Astrocyte (in vitro differentiated cells and primary cell): ENCODE measurements at regions not wholly inside any gene's neighbourhood (a gene's known extent, or its start where the extent isn't known, plus 50 kb on each side); places are given as distances from the start of the nearest gene placed in this dataset.

ENCODE experiments used
- DNase-seq: peaks from one replicate; pipeline ENCODE4 v3.0.0-alpha.2; 2010; ENCODE audit warnings: low read depth
- FAIRE-seq: peaks from 2 replicates; lab custom pipeline; 2011; peaks lifted over from hg19 to GRCh38; lab: Jason Lieb, UNC
- H2AFZ ChIP-seq: 2 replicates; pipeline ENCODE4 v1.6.0; 2012; ENCODE audit warnings: low read depth, low read length, inconsistent platforms
- H3K27ac ChIP-seq: 2 replicates; pipeline ENCODE4 v1.5.1; 2011; ENCODE audit warnings: low read depth, low read length, inconsistent platforms
- H3K27me3 ChIP-seq: 2 replicates; pipeline ENCODE4 v1.6.0; 2011; ENCODE audit warnings: low read length, inconsistent platforms; ENCODE audit not compliant: insufficient read depth
- H3K36me3 ChIP-seq: 2 replicates; pipeline ENCODE4 v1.5.1; 2011; ENCODE audit warnings: low read length, inconsistent platforms; ENCODE audit not compliant: insufficient read depth
- H3K4me1 ChIP-seq: 2 replicates; pipeline ENCODE4 v1.5.1; 2011; ENCODE audit warnings: low read length, inconsistent platforms; ENCODE audit not compliant: insufficient read depth
- H3K4me2 ChIP-seq: 2 replicates; pipeline ENCODE4 v1.6.0; 2012; ENCODE audit warnings: low read length, inconsistent platforms
- H3K4me3 ChIP-seq: 2 replicates; pipeline ENCODE4 v1.5.1; 2011; ENCODE audit warnings: low read depth, mild to moderate bottlenecking, low read length, inconsistent platforms; ENCODE audit not compliant: insufficient read depth
- H3K79me2 ChIP-seq: 2 replicates; pipeline ENCODE4 v1.6.0; 2012; ENCODE audit warnings: mild to moderate bottlenecking, low read length, inconsistent platforms; ENCODE audit not compliant: insufficient read depth
- H3K9ac ChIP-seq: 2 replicates; pipeline ENCODE4 v1.6.0; 2012; ENCODE audit warnings: mild to moderate bottlenecking, low read length, inconsistent platforms
- H3K9me3 ChIP-seq: 2 replicates; pipeline ENCODE4 v1.5.1; 2012; ENCODE audit warnings: low read depth, mild to moderate bottlenecking, low read length, inconsistent platforms; ENCODE audit not compliant: insufficient read depth
- H4K20me1 ChIP-seq: 2 replicates; pipeline ENCODE4 v1.6.0; 2012; ENCODE audit warnings: low read length, inconsistent platforms; ENCODE audit not compliant: insufficient read depth
- H3K27ac Mint-ChIP-seq: one replicate; pipeline ENCODE4 v1.8.0; 2021; ENCODE audit warnings: mild to moderate bottlenecking, mixed read lengths; ENCODE audit not compliant: unreplicated experiment
- H3K27me3 Mint-ChIP-seq: one replicate; pipeline ENCODE4 v1.8.0; 2021; ENCODE audit warnings: low read depth, mixed read lengths; ENCODE audit not compliant: unreplicated experiment
- H3K36me3 Mint-ChIP-seq: one replicate; pipeline ENCODE4 v1.8.0; 2021; ENCODE audit warnings: low read depth, mixed read lengths; ENCODE audit not compliant: unreplicated experiment
- H3K4me1 Mint-ChIP-seq: one replicate; pipeline ENCODE4 v1.8.0; 2021; ENCODE audit warnings: low read depth, mixed read lengths; ENCODE audit not compliant: unreplicated experiment
- H3K4me3 Mint-ChIP-seq: one replicate; pipeline ENCODE4 v1.8.0; 2021; ENCODE audit warnings: mild to moderate bottlenecking, moderate library complexity, mixed read lengths; ENCODE audit not compliant: unreplicated experiment
- H3K9me3 Mint-ChIP-seq: one replicate; pipeline ENCODE4 v1.8.0; 2021; ENCODE audit warnings: mild to moderate bottlenecking, mixed read lengths; ENCODE audit not compliant: unreplicated experiment
- EZH2 ChIP-seq: IDR thresholded peaks from 2 replicates; pipeline ENCODE4 v1.6.1; 2012; ENCODE audit warnings: mild to moderate bottlenecking, low read length, inconsistent platforms; ENCODE audit not compliant: insufficient read depth
- TF ChIP-seq, protein P1 (sequence below): IDR thresholded peaks from 2 replicates; pipeline ENCODE4 v1.5.1; 2011; ENCODE audit warnings: low read depth, mild to moderate bottlenecking, inconsistent platforms, low read length, moderate library complexity; ENCODE audit not compliant: insufficient read depth

DNA sequence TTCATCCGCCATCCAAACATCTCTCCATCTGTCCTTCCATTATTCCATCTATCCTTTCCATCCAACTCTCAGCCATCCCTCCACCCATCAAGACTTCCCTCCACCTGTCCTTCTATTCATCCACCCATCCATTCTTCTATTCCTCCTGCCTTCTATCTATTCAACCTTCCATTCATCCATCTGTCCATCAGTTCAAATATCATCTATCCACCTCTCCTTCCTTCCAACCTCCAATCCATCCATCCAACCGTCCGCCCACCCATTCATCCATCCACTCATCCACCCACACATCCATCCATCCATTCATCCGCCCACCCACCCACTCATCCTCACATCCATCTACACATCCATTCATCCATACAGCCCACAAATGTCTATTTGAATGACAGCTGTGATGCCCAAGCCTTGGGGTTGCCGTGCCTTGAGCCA lies 132.1 kb downstream of the CEBPB start:
- peaks cover 4% of the 10 kb centered on the region for H3K9me3 Mint-ChIP-seq
- H3K9me3 ChIP-seq: no peaks in the 10 kb centered on the region
- TF ChIP-seq, protein P1, sequence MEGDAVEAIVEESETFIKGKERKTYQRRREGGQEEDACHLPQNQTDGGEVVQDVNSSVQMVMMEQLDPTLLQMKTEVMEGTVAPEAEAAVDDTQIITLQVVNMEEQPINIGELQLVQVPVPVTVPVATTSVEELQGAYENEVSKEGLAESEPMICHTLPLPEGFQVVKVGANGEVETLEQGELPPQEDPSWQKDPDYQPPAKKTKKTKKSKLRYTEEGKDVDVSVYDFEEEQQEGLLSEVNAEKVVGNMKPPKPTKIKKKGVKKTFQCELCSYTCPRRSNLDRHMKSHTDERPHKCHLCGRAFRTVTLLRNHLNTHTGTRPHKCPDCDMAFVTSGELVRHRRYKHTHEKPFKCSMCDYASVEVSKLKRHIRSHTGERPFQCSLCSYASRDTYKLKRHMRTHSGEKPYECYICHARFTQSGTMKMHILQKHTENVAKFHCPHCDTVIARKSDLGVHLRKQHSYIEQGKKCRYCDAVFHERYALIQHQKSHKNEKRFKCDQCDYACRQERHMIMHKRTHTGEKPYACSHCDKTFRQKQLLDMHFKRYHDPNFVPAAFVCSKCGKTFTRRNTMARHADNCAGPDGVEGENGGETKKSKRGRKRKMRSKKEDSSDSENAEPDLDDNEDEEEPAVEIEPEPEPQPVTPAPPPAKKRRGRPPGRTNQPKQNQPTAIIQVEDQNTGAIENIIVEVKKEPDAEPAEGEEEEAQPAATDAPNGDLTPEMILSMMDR: no peak
- TF ChIP-seq EZH2: no peak
- H3K36me3 ChIP-seq: no peaks in the 10 kb centered on the region
- no peaks in the 10 kb centered on the region for H3K27me3 ChIP-seq
- peaks cover 20% of the 10 kb centered on the region for H3K4me1 ChIP-seq
- no peak for DNase-seq
- H2AFZ ChIP-seq: no peak overlapping the region
- no peak overlapping the region for H3K4me3 Mint-ChIP-seq
- H3K36me3 Mint-ChIP-seq: peaks cover 3% of the 10 kb centered on the region
- H3K4me1 Mint-ChIP-seq: peaks cover 14% of the 10 kb centered on the region
- H4K20me1 ChIP-seq: no peaks in the 10 kb centered on the region
- H3K9ac ChIP-seq: no peak overlapping the region
- no peak for FAIRE-seq
- no peak overlapping the region for H3K4me3 ChIP-seq
- peak overlapping the region; percentile 27 for H3K4me2 ChIP-seq
- no peaks in the 10 kb centered on the region for H3K79me2 ChIP-seq
- H3K27ac Mint-ChIP-seq: no peak overlapping the region
- H3K27ac ChIP-seq: no peak overlapping the region
- H3K27me3 Mint-ChIP-seq: no peaks in the 10 kb centered on the region

DNA sequence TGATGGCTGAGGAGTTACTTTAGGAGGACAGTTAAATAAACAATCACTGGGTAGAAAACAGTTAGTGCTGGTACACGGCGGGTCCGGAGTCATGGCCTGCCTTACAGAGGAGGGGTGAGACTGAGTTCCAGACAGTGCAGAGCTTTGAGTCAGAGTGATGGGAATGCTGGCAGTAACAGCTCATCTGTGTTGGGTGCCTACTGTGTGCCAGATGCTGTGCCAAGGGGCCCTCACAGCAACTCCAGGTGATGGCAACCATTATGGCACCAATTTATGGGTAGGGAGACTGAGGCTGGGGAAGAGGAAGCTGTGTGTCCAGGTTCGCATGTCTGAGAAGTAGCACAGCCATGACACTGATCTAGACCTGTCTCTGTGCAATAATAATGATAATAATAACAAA lies 132.6 kb downstream of the CEBPB start:
- no peak overlapping the region for H3K4me3 Mint-ChIP-seq
- H3K36me3 ChIP-seq: no peaks in the 10 kb centered on the region
- no peak overlapping the region for H3K9ac ChIP-seq
- H3K27me3 Mint-ChIP-seq: peaks cover 4% of the 10 kb centered on the region
- no peak overlapping the region for H3K4me3 ChIP-seq
- no peaks in the 10 kb centered on the region for H3K79me2 ChIP-seq
- no peak overlapping the region for H3K27ac Mint-ChIP-seq
- H3K9me3 Mint-ChIP-seq: peaks cover 4% of the 10 kb centered on the region
- no peak for FAIRE-seq
- H3K27ac ChIP-seq: no peak overlapping the region
- peak overlapping the region; percentile 27 for H3K4me2 ChIP-seq
- DNase-seq: peak; percentile 43
- no peaks in the 10 kb centered on the region for H3K27me3 ChIP-seq
- peaks cover 20% of the 10 kb centered on the region for H3K4me1 ChIP-seq
- peaks cover 3% of the 10 kb centered on the region for H3K36me3 Mint-ChIP-seq
- H3K4me1 Mint-ChIP-seq: peaks cover 14% of the 10 kb centered on the region
- TF ChIP-seq, protein P1: no peak
- TF ChIP-seq EZH2: no peak
- H2AFZ ChIP-seq: no peak overlapping the region
- no peaks in the 10 kb centered on the region for H4K20me1 ChIP-seq
- H3K9me3 ChIP-seq: no peaks in the 10 kb centered on the region
